Esophagus muscularis mucosa (tissue), 3 donors: ENCODE measurements at regions not wholly inside any gene's neighbourhood (a gene's known extent, or its start where the extent isn't known, plus 50 kb on each side); places are given as distances from the start of the nearest gene placed in this dataset.

ENCODE experiments used
- CTCF ChIP-seq, 3 experiments: fragments of 200-600 bp in 2 of 3; fragments of 450-650 bp in 1 of 3; sonication (generic) in 2 of 3; IDR thresholded peaks; one replicate each; pipeline ENCODE4 v1.5.1; 2017 to 2019; ENCODE audit warnings: antibody characterized with exemption in 3 of 3, mild to moderate bottlenecking in 2 of 3, moderate library complexity in 1 of 3
- POLR2A ChIP-seq: fragments of 450-650 bp; IDR thresholded peaks from one replicate; pipeline ENCODE4 v1.6.1; 2017; ENCODE audit warnings: antibody characterized with exemption, moderate library complexity, mild to moderate bottlenecking, low read depth
- POLR2AphosphoS5 ChIP-seq, 2 donors: sonication (generic); formaldehyde crosslinking; IDR thresholded peaks; one replicate each; pipeline ENCODE4 v1.6.1; 2017; ENCODE audit warnings: antibody characterized with exemption in 2 of 2

GRCh38 chrX:121405826-121406225 lies 358.4 kb downstream of the GLUD2 start:
- TF ChIP-seq CTCF (IDR thresholded peaks at IDR 0.05) (no peak), POLR2A (no peak), POLR2AphosphoS5 (IDR thresholded peaks at IDR 0.05) (no peak)
